ENCODE measurements at regions not wholly inside any gene's neighbourhood (a gene's known extent, or its start where the extent isn't known, plus 50 kb on each side); places are given as distances from the start of the nearest gene placed in this dataset.

GRCh38 chr1:34479731-34480130 is 275.1 kb upstream of the GJB5 start:
- no peak for TF ChIP-seq POLR2A (IDR thresholded peaks at IDR 0.05)
- no peak for TF ChIP-seq POLR2AphosphoS5 (IDR thresholded peaks at IDR 0.05)
